ENCODE measurements at regions not wholly inside any gene's neighbourhood (a gene's known extent, or its start where the extent isn't known, plus 50 kb on each side); places are given as distances from the start of the nearest gene placed in this dataset.

DNA sequence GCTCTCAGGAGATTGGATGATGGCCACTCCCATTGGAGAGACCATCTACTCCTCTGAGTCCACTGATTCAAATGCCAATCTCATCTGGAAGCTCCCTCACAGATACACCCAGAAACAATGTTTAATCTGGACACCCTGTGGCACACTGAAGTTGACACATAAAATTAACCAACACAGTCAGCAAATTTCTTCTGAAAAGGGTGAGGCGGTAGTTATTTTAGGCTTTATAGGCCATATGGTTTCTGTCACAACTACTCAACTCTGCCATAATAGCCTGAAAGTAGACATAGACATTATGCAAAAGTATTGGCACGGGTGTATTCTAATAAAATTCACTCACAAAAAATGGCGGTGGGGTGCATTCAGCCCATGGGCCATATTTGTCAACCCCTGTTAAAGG, 244.5 kb upstream of the VLDLR start:
- no peaks in the 10 kb centered on the region for H3K36me3 ChIP-seq (ENCODE audit: insufficient read depth, low read length)
- TF ChIP-seq, protein P1, sequence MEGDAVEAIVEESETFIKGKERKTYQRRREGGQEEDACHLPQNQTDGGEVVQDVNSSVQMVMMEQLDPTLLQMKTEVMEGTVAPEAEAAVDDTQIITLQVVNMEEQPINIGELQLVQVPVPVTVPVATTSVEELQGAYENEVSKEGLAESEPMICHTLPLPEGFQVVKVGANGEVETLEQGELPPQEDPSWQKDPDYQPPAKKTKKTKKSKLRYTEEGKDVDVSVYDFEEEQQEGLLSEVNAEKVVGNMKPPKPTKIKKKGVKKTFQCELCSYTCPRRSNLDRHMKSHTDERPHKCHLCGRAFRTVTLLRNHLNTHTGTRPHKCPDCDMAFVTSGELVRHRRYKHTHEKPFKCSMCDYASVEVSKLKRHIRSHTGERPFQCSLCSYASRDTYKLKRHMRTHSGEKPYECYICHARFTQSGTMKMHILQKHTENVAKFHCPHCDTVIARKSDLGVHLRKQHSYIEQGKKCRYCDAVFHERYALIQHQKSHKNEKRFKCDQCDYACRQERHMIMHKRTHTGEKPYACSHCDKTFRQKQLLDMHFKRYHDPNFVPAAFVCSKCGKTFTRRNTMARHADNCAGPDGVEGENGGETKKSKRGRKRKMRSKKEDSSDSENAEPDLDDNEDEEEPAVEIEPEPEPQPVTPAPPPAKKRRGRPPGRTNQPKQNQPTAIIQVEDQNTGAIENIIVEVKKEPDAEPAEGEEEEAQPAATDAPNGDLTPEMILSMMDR (conservative IDR thresholded peaks at IDR 0.05; ENCODE audit: low read length): no peak
- no peak for TF ChIP-seq EZH2phosphoT487 (IDR thresholded peaks at IDR 0.05; ENCODE audit: borderline replicate concordance)
- no peaks in the 10 kb centered on the region for H3K9me2 ChIP-seq (replicated peaks; ENCODE audit: low read depth, low read length)
- H3K4me3 ChIP-seq (ENCODE audit: low read length, poor library complexity, severe bottlenecking): no peak overlapping the region
- H2AFZ ChIP-seq (ENCODE audit: low read length): no peak overlapping the region
- no peak overlapping the region for H3K9ac ChIP-seq (ENCODE audit: low read depth, low read length, poor library complexity, severe bottlenecking)
- H3K9me3 ChIP-seq (ENCODE audit: insufficient read depth, low read depth, low read length): no peaks in the 10 kb centered on the region
- H3K4me1 ChIP-seq (ENCODE audit: insufficient read depth, low read length, poor library complexity, severe bottlenecking): no peaks in the 10 kb centered on the region
- no peaks in the 10 kb centered on the region for H3K79me2 ChIP-seq (ENCODE audit: insufficient read depth, low read length)
- no peaks in the 10 kb centered on the region for H3K27me3 ChIP-seq (ENCODE audit: insufficient read depth, low read length, poor library complexity, severe bottlenecking)
- H3F3A ChIP-seq (ENCODE audit: low read depth): no peaks in the 10 kb centered on the region
- no peaks in the 10 kb centered on the region for H4K20me1 ChIP-seq (ENCODE audit: insufficient read depth, low read length, poor library complexity, severe bottlenecking)
- no peak overlapping the region for H3K4me2 ChIP-seq (ENCODE audit: low read depth, low read length, poor library complexity, severe bottlenecking)

DNA sequence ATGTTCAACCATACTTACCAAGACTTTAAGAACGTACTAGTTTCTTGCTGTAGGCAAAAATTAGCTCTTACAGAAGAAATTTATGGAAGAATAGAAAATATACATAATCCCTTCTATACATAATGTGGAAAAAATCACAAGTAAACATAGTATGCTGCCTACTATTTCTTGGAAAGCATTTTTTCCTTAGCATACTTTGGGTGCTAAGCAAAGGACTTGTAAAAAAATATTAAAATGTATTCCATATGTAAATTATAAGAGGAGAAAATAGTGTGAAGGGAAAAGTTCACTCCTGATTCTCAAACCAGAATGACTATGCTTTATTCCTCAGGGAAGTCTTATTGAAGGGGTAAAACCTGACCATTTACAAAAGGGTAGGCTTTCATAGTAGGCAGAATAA, 243.8 kb upstream of the VLDLR start:
- no peak overlapping the region for H3K4me2 ChIP-seq (ENCODE audit: low read depth, low read length, poor library complexity, severe bottlenecking)
- H3F3A ChIP-seq (ENCODE audit: low read depth): no peaks in the 10 kb centered on the region
- no peaks in the 10 kb centered on the region for H3K9me2 ChIP-seq (replicated peaks; ENCODE audit: low read depth, low read length)
- H3K9me3 ChIP-seq (ENCODE audit: insufficient read depth, low read depth, low read length): no peaks in the 10 kb centered on the region
- H2AFZ ChIP-seq (ENCODE audit: low read length): no peak overlapping the region
- no peaks in the 10 kb centered on the region for H3K4me1 ChIP-seq (ENCODE audit: insufficient read depth, low read length, poor library complexity, severe bottlenecking)
- no peaks in the 10 kb centered on the region for H4K20me1 ChIP-seq (ENCODE audit: insufficient read depth, low read length, poor library complexity, severe bottlenecking)
- TF ChIP-seq, protein P1 (conservative IDR thresholded peaks at IDR 0.05; ENCODE audit: low read length): no peak
- TF ChIP-seq EZH2phosphoT487 (IDR thresholded peaks at IDR 0.05; ENCODE audit: borderline replicate concordance): no peak
- H3K79me2 ChIP-seq (ENCODE audit: insufficient read depth, low read length): no peaks in the 10 kb centered on the region
- no peak overlapping the region for H3K9ac ChIP-seq (ENCODE audit: low read depth, low read length, poor library complexity, severe bottlenecking)
- H3K27me3 ChIP-seq (ENCODE audit: insufficient read depth, low read length, poor library complexity, severe bottlenecking): no peaks in the 10 kb centered on the region
- no peaks in the 10 kb centered on the region for H3K36me3 ChIP-seq (ENCODE audit: insufficient read depth, low read length)
- no peak overlapping the region for H3K4me3 ChIP-seq (ENCODE audit: low read length, poor library complexity, severe bottlenecking)

DNA sequence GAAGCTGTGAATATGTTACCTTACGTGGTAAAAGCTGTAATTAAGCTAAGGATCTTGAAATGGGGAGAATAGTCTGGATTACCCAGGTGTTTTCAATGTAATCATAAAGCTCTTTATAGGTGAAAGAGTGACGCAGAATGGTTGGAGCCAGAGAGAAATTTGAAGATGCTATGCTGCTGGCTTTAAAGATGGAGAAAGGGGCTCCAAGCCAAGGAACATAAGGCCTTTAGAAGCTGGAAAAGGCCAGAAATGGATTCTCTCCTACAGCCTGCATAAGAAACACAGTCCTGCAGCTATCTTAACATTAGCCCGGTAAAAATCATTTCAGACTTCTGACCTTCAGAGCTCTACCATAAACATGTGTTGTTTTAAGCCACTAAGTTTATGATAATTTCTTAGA, 243.3 kb upstream of the VLDLR start:
- no peaks in the 10 kb centered on the region for H4K20me1 ChIP-seq (ENCODE audit: insufficient read depth, low read length, poor library complexity, severe bottlenecking)
- no peaks in the 10 kb centered on the region for H3F3A ChIP-seq (ENCODE audit: low read depth)
- no peak overlapping the region for H3K4me2 ChIP-seq (ENCODE audit: low read depth, low read length, poor library complexity, severe bottlenecking)
- H2AFZ ChIP-seq (ENCODE audit: low read length): no peak overlapping the region
- no peak overlapping the region for H3K4me3 ChIP-seq (ENCODE audit: low read length, poor library complexity, severe bottlenecking)
- H3K79me2 ChIP-seq (ENCODE audit: insufficient read depth, low read length): no peaks in the 10 kb centered on the region
- no peak overlapping the region for H3K9ac ChIP-seq (ENCODE audit: low read depth, low read length, poor library complexity, severe bottlenecking)
- H3K4me1 ChIP-seq (ENCODE audit: insufficient read depth, low read length, poor library complexity, severe bottlenecking): no peaks in the 10 kb centered on the region
- H3K36me3 ChIP-seq (ENCODE audit: insufficient read depth, low read length): no peaks in the 10 kb centered on the region
- no peaks in the 10 kb centered on the region for H3K9me3 ChIP-seq (ENCODE audit: insufficient read depth, low read depth, low read length)
- H3K9me2 ChIP-seq (replicated peaks; ENCODE audit: low read depth, low read length): no peaks in the 10 kb centered on the region
- TF ChIP-seq, protein P1 (conservative IDR thresholded peaks at IDR 0.05; ENCODE audit: low read length): no peak
- TF ChIP-seq EZH2phosphoT487 (IDR thresholded peaks at IDR 0.05; ENCODE audit: borderline replicate concordance): no peak
- H3K27me3 ChIP-seq (ENCODE audit: insufficient read depth, low read length, poor library complexity, severe bottlenecking): no peaks in the 10 kb centered on the region

All from Loucy (cell line).